GM19193 (cell line): ENCODE measurements at regions not wholly inside any gene's neighbourhood (a gene's known extent, or its start where the extent isn't known, plus 50 kb on each side); places are given as distances from the start of the nearest gene placed in this dataset.

Source experiments
- POLR2A ChIP-seq: IDR thresholded peaks from 4 replicates; pipeline ENCODE4 v1.6.1; 2011; ENCODE audit not compliant: insufficient read depth, insufficient read length; ENCODE audit errors: extremely low read depth

- TF ChIP-seq POLR2A = no peak
Observed at GRCh38 chr7:149644754-149645153, 128.6 kb downstream of the ZNF467 start.

GRCh38 chr7:149642589-149642988, 130.8 kb downstream of the ZNF467 start:
- no peak for TF ChIP-seq POLR2A

GRCh38 chr7:149638566-149639320, 134.6 kb downstream of the ZNF467 start:
- TF ChIP-seq POLR2A = no peak

- no peak for TF ChIP-seq POLR2A
Observed at GRCh38 chr7:149637911-149638565, 135.3 kb downstream of the ZNF467 start.

- no peak for TF ChIP-seq POLR2A
Observed at GRCh38 chr7:149635561-149636329, 137.6 kb downstream of the ZNF467 start.

- no peak for TF ChIP-seq POLR2A
Observed at GRCh38 chr7:149633976-149634945, 136.7 kb upstream of the ZNF746 start.

- TF ChIP-seq POLR2A = no peak
Observed at GRCh38 chr7:149627911-149628310, 130.3 kb upstream of the ZNF746 start.

- no peak for TF ChIP-seq POLR2A
Observed at GRCh38 chr7:149626972-149627371, 129.4 kb upstream of the ZNF746 start.

- no peak for TF ChIP-seq POLR2A
Observed at GRCh38 chr7:149625947-149626392, 128.4 kb upstream of the ZNF746 start.

- no peak for TF ChIP-seq POLR2A
Observed at GRCh38 chr7:149625340-149625946, 127.8 kb upstream of the ZNF746 start.

GRCh38 chr7:149624419-149625339, 127.1 kb upstream of the ZNF746 start:
- peak; percentile 92 for TF ChIP-seq POLR2A

GRCh38 chr7:149624006-149624405, 126.4 kb upstream of the ZNF746 start:
- no peak for TF ChIP-seq POLR2A

- no peak for TF ChIP-seq POLR2A
Observed at GRCh38 chr7:149622444-149623210, 125.0 kb upstream of the ZNF746 start.

GRCh38 chr7:149621776-149622175, 124.2 kb upstream of the ZNF746 start:
- no peak for TF ChIP-seq POLR2A
